CD14-positive monocyte (primary cell): ENCODE measurements at regions not wholly inside any gene's neighbourhood (a gene's known extent, or its start where the extent isn't known, plus 50 kb on each side); places are given as distances from the start of the nearest gene placed in this dataset.

Experiments used
- DNase-seq, 3 donors: peaks; one replicate each; pipeline ENCODE4 v3.0.0-alpha.2; 2011 to 2022
- H2AFZ ChIP-seq: 2 replicates; pipeline ENCODE4 v1.6.0; 2012; ENCODE audit warnings: mild to moderate bottlenecking, low read depth, low read length, inconsistent platforms; ENCODE audit not compliant: insufficient read depth, poor library complexity, severe bottlenecking
- H3K27ac ChIP-seq, 2 donors: 1 replicate in 1 of 2; 2 replicates in 1 of 2; pipeline ENCODE4 v1.5.1; 2012 to 2013; ENCODE audit warnings: low read length in 2 of 2, control low read depth in 1 of 2, inconsistent platforms in 1 of 2, low read depth in 1 of 2, mild to moderate bottlenecking in 1 of 2
- H3K27me3 ChIP-seq, 2 donors: one replicate each; pipeline versions ENCODE4 v1.6.0 to v1.6.1; 2011 to 2013; ENCODE audit warnings: low read length in 2 of 2; ENCODE audit not compliant: control insufficient read depth in 2 of 2, insufficient read depth in 2 of 2
- H3K36me3 ChIP-seq, 2 donors: replicated peaks in 1 of 2; 1 replicate in 1 of 2; 2 replicates in 1 of 2; pipeline versions ENCODE4 v1.5.1 to v1.6.1; 2012 to 2013; ENCODE audit warnings: low read length in 2 of 2, control low read depth in 1 of 2, inconsistent platforms in 1 of 2, mild to moderate bottlenecking in 1 of 2; ENCODE audit not compliant: insufficient read depth in 2 of 2, control insufficient read depth in 1 of 2
- H3K4me1 ChIP-seq, 2 donors: 1 replicate in 1 of 2; 2 replicates in 1 of 2; pipeline versions ENCODE4 v1.5.1 to v1.6.1; 2012 to 2013; ENCODE audit warnings: low read length in 2 of 2, control low read depth in 1 of 2, inconsistent platforms in 1 of 2, mild to moderate bottlenecking in 1 of 2, moderate library complexity in 1 of 2; ENCODE audit not compliant: insufficient read depth in 2 of 2, control insufficient read depth in 1 of 2
- H3K4me2 ChIP-seq: replicated peaks from 2 replicates; pipeline ENCODE3; 2012; ENCODE audit warnings: low read length, moderate library complexity, mild to moderate bottlenecking; ENCODE audit not compliant: poor library complexity, severe bottlenecking; ENCODE audit errors: extremely low read depth
- H3K4me3 ChIP-seq, 3 experiments: fragments of 200-600 bp in 1 of 3; sonication (generic) in 1 of 3; replicated peaks in 1 of 3; 1 replicate in 2 of 3; 2 replicates in 1 of 3; pipeline ENCODE4 v1.5.1; 2011 to 2013; ENCODE audit warnings: low read length in 3 of 3, mild to moderate bottlenecking in 3 of 3, control low read depth in 2 of 3, low read depth in 2 of 3, inconsistent platforms in 1 of 3, moderate library complexity in 1 of 3
- H3K79me2 ChIP-seq: 2 replicates; pipeline ENCODE4 v1.6.0; 2012; ENCODE audit warnings: mild to moderate bottlenecking, control low read depth, inconsistent platforms, low read length, moderate library complexity; ENCODE audit not compliant: insufficient read depth
- H3K9ac ChIP-seq: 2 replicates; pipeline ENCODE4 v1.6.0; 2017; ENCODE audit warnings: low read length, mild to moderate bottlenecking; ENCODE audit not compliant: insufficient read depth, poor library complexity, severe bottlenecking
- H3K9me3 ChIP-seq, 2 donors: replicated peaks in 1 of 2; 1 replicate in 1 of 2; 2 replicates in 1 of 2; pipeline versions ENCODE4 v1.5.1 to v1.6.1; 2012 to 2013; ENCODE audit warnings: low read length in 2 of 2, control low read depth in 1 of 2; ENCODE audit not compliant: control insufficient read depth in 1 of 2, insufficient read depth in 1 of 2
- H4K20me1 ChIP-seq: 2 replicates; pipeline ENCODE4 v1.6.0; 2012; ENCODE audit warnings: mild to moderate bottlenecking, low read length, control low read depth, moderate library complexity; ENCODE audit not compliant: insufficient read depth
- H3K27ac Mint-ChIP-seq, 7 donors: one replicate each; pipeline ENCODE4 v1.8.0; 2020; ENCODE audit warnings: mild to moderate bottlenecking in 7 of 7, mixed read lengths in 7 of 7, moderate library complexity in 6 of 7, inconsistent platforms in 2 of 7
- H3K27me3 Mint-ChIP-seq, 3 donors: one replicate each; pipeline ENCODE4 v1.8.0; 2021 to 2022; ENCODE audit warnings: low read depth in 3 of 3, mild to moderate bottlenecking in 3 of 3, mixed read lengths in 3 of 3, moderate library complexity in 3 of 3, inconsistent platforms in 1 of 3
- H3K36me3 Mint-ChIP-seq, 2 donors: one replicate each; pipeline ENCODE4 v1.8.0; 2020; ENCODE audit warnings: mixed read lengths in 2 of 2, inconsistent platforms in 1 of 2, mild to moderate bottlenecking in 1 of 2
- H3K4me1 Mint-ChIP-seq: one replicate; pipeline ENCODE4 v1.8.0; 2020; ENCODE audit warnings: mild to moderate bottlenecking, mixed read lengths
- H3K4me3 Mint-ChIP-seq, 2 donors: one replicate each; pipeline ENCODE4 v1.8.0; 2020; ENCODE audit warnings: mild to moderate bottlenecking in 2 of 2, mixed read lengths in 2 of 2, moderate library complexity in 1 of 2
- H3K9me3 Mint-ChIP-seq, 7 donors: one replicate each; pipeline ENCODE4 v1.8.0; 2020 to 2022; ENCODE audit warnings: mixed read lengths in 7 of 7, mild to moderate bottlenecking in 6 of 7, moderate library complexity in 6 of 7, inconsistent platforms in 2 of 7
- CTCF ChIP-seq: fragments of 200-600 bp; IDR thresholded peaks from one replicate; pipeline ENCODE4 v1.8.0; 2022; ENCODE audit warnings: antibody characterized with exemption, mild to moderate bottlenecking
- WGBS: methylation state at CpG from one replicate; pipeline ENCODE4 v1.1.5; 2013; ENCODE audit warnings: missing lambda C conversion rate; ENCODE audit not compliant: insufficient coverage; 5-methylcytosine and 5-hydroxymethylcytosine counted together
- intact Hi-C, 2 donors: fragments of 100-400 bp; cut with micrococcal nuclease; formaldehyde crosslinking; loops; one replicate each; pipeline versions ENCODE4 v1.15.0 to v1.15.1; 2023

GRCh38 chr1:195933835-195934234 lies 674.4 kb downstream of the KCNT2 start:
- Histone ChIP-seq H3K9me3 (no peaks in the 10 kb centered on the region), H3K4me3 (no peak overlapping the region), H3K79me2 (no peaks in the 10 kb centered on the region), H3K27me3 (no peaks in the 10 kb centered on the region), H3K4me1 (no peaks in the 10 kb centered on the region), H4K20me1 (no peaks in the 10 kb centered on the region), H3K36me3 (no peaks in the 10 kb centered on the region), H3K27ac (no peak overlapping the region), H2AFZ (no peak overlapping the region), H3K9ac (no peak overlapping the region), H3K4me2 (no peak overlapping the region)
- Mint-ChIP-seq H3K27ac (no peak overlapping the region), H3K4me3 (no peak overlapping the region), H3K9me3 (peaks cover 0 to 2% (median 0%) of the 10 kb centered on the region in 7 donors), H3K4me1 (no peaks in the 10 kb centered on the region), H3K36me3 (no peaks in the 10 kb centered on the region), H3K27me3 (no peaks in the 10 kb centered on the region)
- DNase-seq: no peak
- no CpG with 5 or more reads among the region's 1 CpG for WGBS
- no peak for TF ChIP-seq CTCF
- intact Hi-C loops: no loop called here

GRCh38 chr1:195915826-195916225 lies 692.4 kb downstream of the KCNT2 start:
- Mint-ChIP-seq H3K27me3 (peaks cover 0 to 1% (median 0%) of the 10 kb centered on the region in 3 donors), H3K9me3 (peaks cover 13 to 24% (median 19%) of the 10 kb centered on the region in 7 donors), H3K4me1 (peaks cover 3% of the 10 kb centered on the region), H3K36me3 (no peaks in the 10 kb centered on the region), H3K27ac (peak overlapping the region in 2 of 7 donors; percentile 12 to 53), H3K4me3 (no peak overlapping the region)
- no peaks in the 10 kb centered on the region for H4K20me1 ChIP-seq
- H3K9ac ChIP-seq: no peak overlapping the region
- TF ChIP-seq CTCF: no peak
- H3K4me2 ChIP-seq: no peak overlapping the region
- no peaks in the 10 kb centered on the region for H3K79me2 ChIP-seq
- WGBS: no CpG with 5 or more reads among the region's 1 CpG
- no peak overlapping the region for H3K4me3 ChIP-seq
- no peak overlapping the region for H3K27ac ChIP-seq
- no peaks in the 10 kb centered on the region for H3K36me3 ChIP-seq
- no peak overlapping the region for H2AFZ ChIP-seq
- H3K27me3 ChIP-seq: no peaks in the 10 kb centered on the region
- intact Hi-C loops: no loop called here
- peaks cover 9 to 20% of the 10 kb centered on the region in 2 donors for H3K9me3 ChIP-seq
- no peak for DNase-seq
- no peaks in the 10 kb centered on the region for H3K4me1 ChIP-seq
